ENCODE measurements at regions not wholly inside any gene's neighbourhood (a gene's known extent, or its start where the extent isn't known, plus 50 kb on each side); places are given as distances from the start of the nearest gene placed in this dataset.
A peak's percentile ranks its signal among the peaks of the same experiment; 100 is the strongest.

- TF ChIP-seq, protein P1, sequence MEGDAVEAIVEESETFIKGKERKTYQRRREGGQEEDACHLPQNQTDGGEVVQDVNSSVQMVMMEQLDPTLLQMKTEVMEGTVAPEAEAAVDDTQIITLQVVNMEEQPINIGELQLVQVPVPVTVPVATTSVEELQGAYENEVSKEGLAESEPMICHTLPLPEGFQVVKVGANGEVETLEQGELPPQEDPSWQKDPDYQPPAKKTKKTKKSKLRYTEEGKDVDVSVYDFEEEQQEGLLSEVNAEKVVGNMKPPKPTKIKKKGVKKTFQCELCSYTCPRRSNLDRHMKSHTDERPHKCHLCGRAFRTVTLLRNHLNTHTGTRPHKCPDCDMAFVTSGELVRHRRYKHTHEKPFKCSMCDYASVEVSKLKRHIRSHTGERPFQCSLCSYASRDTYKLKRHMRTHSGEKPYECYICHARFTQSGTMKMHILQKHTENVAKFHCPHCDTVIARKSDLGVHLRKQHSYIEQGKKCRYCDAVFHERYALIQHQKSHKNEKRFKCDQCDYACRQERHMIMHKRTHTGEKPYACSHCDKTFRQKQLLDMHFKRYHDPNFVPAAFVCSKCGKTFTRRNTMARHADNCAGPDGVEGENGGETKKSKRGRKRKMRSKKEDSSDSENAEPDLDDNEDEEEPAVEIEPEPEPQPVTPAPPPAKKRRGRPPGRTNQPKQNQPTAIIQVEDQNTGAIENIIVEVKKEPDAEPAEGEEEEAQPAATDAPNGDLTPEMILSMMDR (IDR thresholded peaks at IDR 0.05) = peak in 4 of 7 experiments; percentile 26 to 47 (median 33)
- no peak for TF ChIP-seq POLR2A (IDR thresholded peaks at IDR 0.05)
Observed at GRCh38 chrX:106397788-106398538, 213.8 kb upstream of the RADX start.

All from body of pancreas (tissue), 4 donors.